ENCODE measurements at regions not wholly inside any gene's neighbourhood (a gene's known extent, or its start where the extent isn't known, plus 50 kb on each side); places are given as distances from the start of the nearest gene placed in this dataset.

DNA sequence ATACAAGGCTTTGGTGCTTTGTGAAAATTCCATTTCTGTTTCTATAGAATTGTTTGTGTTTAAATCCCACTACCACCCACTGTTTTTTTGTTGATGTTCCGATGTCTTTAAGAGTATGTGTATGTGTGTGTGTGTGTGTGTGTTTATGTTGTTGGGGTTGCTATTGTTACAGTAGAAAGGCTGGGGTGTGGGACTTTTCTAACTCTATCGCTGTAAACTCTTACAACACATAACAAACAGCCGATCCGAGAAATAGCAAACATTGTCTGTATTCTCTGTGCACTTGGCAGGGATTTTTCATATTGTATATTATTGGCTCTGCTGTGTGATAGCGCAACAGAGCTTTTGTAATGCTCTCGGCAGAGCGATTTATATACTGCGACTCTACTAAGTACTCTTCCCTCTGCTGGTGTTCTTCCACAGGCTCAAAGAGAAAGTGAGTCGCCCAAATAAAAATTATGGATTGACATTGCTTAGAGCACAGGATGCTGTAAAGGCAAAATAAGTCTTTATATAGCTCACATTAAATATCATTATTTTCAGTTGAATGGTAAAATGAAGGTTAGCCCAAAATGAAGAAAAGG lies 492.2 kb upstream of the ARRDC3 start:
- ATAC-seq, result no peak
- intact Hi-C loops (cut with micrococcal nuclease), result no loop called here
- no peak overlapping the region for H3K4me3 Mint-ChIP-seq
- Histone ChIP-seq H3K27me3 (ENCODE audit: control insufficient read depth, insufficient read depth, low read length) (no peaks in the 10 kb centered on the region), H3K36me3 (ENCODE audit: control insufficient read depth, insufficient read depth, low read length) (no peaks in the 10 kb centered on the region), H3K27ac (ENCODE audit: low read length) (no peak overlapping the region), H3K9me3 (ENCODE audit: control insufficient read depth, insufficient read depth, low read length) (no peaks in the 10 kb centered on the region), H3K4me1 (ENCODE audit: control insufficient read depth, insufficient read depth, low read length) (no peaks in the 10 kb centered on the region), H3K4me3 (ENCODE audit: low read length) (no peak overlapping the region)
- no peak for TF ChIP-seq CTCF (IDR thresholded peaks at IDR 0.05)
- no peak overlapping the region for H3K27ac Mint-ChIP-seq
- no peaks in the 10 kb centered on the region for H3K4me1 Mint-ChIP-seq
- 83% methylated on average over 5 of the region's 9 CpGs for WGBS (ENCODE audit: insufficient coverage)
- H3K27me3 Mint-ChIP-seq (ENCODE audit: low read depth in 2 of 2), result no peaks in the 10 kb centered on the region
- H3K36me3 Mint-ChIP-seq, result no peaks in the 10 kb centered on the region
- DNase-seq, result no peak
- peaks cover 14 to 16% of the 10 kb centered on the region in 2 donors for H3K9me3 Mint-ChIP-seq

GRCh38 chr5:91867799-91868198 lies 484.7 kb upstream of the ARRDC3 start:
- Mint-ChIP-seq H3K4me3 (no peak overlapping the region), H3K27me3 (ENCODE audit: low read depth in 2 of 2) (no peaks in the 10 kb centered on the region), H3K27ac (no peak overlapping the region), H3K9me3 (peaks cover 15 to 16% of the 10 kb centered on the region in 2 donors), H3K36me3 (no peaks in the 10 kb centered on the region), H3K4me1 (no peaks in the 10 kb centered on the region)
- H3K4me3 ChIP-seq (ENCODE audit: low read length), result no peak overlapping the region
- intact Hi-C loops (cut with micrococcal nuclease), result no loop called here
- DNase-seq (no peak), ATAC-seq (no peak)
- H3K27me3 ChIP-seq (ENCODE audit: control insufficient read depth, insufficient read depth, low read length), result no peaks in the 10 kb centered on the region
- H3K36me3 ChIP-seq (ENCODE audit: control insufficient read depth, insufficient read depth, low read length), result no peaks in the 10 kb centered on the region
- TF ChIP-seq CTCF (IDR thresholded peaks at IDR 0.05), result no peak
- no peak overlapping the region for H3K27ac ChIP-seq (ENCODE audit: low read length)
- H3K9me3 ChIP-seq (ENCODE audit: control insufficient read depth, insufficient read depth, low read length), result no peaks in the 10 kb centered on the region
- no peaks in the 10 kb centered on the region for H3K4me1 ChIP-seq (ENCODE audit: control insufficient read depth, insufficient read depth, low read length)

- no peak for TF ChIP-seq CTCF (IDR thresholded peaks at IDR 0.05)
- Mint-ChIP-seq H3K27me3 (ENCODE audit: low read depth in 2 of 2) (no peaks in the 10 kb centered on the region), H3K4me1 (no peaks in the 10 kb centered on the region), H3K36me3 (no peaks in the 10 kb centered on the region), H3K4me3 (no peak overlapping the region), H3K27ac (no peak overlapping the region), H3K9me3 (peaks cover 10 to 12% of the 10 kb centered on the region in 2 donors)
- intact Hi-C loops (cut with micrococcal nuclease), result no loop called here
- ATAC-seq, result no peak
- Histone ChIP-seq H3K4me1 (ENCODE audit: control insufficient read depth, insufficient read depth, low read length) (no peaks in the 10 kb centered on the region), H3K9me3 (ENCODE audit: control insufficient read depth, insufficient read depth, low read length) (no peaks in the 10 kb centered on the region), H3K27ac (ENCODE audit: low read length) (no peak overlapping the region), H3K4me3 (ENCODE audit: low read length) (no peak overlapping the region), H3K36me3 (ENCODE audit: control insufficient read depth, insufficient read depth, low read length) (no peaks in the 10 kb centered on the region), H3K27me3 (ENCODE audit: control insufficient read depth, insufficient read depth, low read length) (no peaks in the 10 kb centered on the region)
- no peak for DNase-seq
These were observed 482.8 kb upstream of the ARRDC3 start for GRCh38 chr5:91865915-91866314.

DNA sequence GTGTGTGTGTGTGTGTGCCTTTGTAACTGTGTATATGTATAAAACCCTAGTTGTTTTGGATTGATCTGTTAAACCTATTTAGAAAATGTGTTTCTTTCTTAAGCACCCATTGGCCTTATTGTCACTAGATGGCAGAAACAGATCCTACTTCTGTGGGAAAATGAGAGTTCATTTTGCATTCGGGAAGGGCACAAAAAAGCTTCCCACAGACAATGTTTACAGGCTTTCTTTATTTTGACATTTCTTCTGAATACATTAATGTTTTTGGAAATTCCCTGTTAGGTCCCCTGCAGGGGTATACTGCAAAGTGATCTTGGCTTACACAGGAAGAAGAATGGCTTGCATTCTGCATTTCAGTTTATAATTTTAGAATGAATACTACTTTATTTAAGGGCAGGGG lies 481.8 kb upstream of the ARRDC3 start:
- Mint-ChIP-seq H3K4me3 (no peak overlapping the region), H3K27me3 (ENCODE audit: low read depth in 2 of 2) (no peaks in the 10 kb centered on the region), H3K27ac (no peak overlapping the region), H3K4me1 (no peaks in the 10 kb centered on the region), H3K9me3 (peaks cover 9% of the 10 kb centered on the region in 2 donors), H3K36me3 (no peaks in the 10 kb centered on the region)
- H3K4me1 ChIP-seq (ENCODE audit: control insufficient read depth, insufficient read depth, low read length), result no peaks in the 10 kb centered on the region
- TF ChIP-seq CTCF (IDR thresholded peaks at IDR 0.05), result no peak
- DNase-seq (no peak), ATAC-seq (no peak)
- WGBS (ENCODE audit: insufficient coverage), result 17% methylated on average over 1 of the region's 1 CpG
- H3K36me3 ChIP-seq (ENCODE audit: control insufficient read depth, insufficient read depth, low read length), result no peaks in the 10 kb centered on the region
- H3K4me3 ChIP-seq (ENCODE audit: low read length), result no peak overlapping the region
- no peak overlapping the region for H3K27ac ChIP-seq (ENCODE audit: low read length)
- intact Hi-C loops (cut with micrococcal nuclease), result no loop called here
- no peaks in the 10 kb centered on the region for H3K9me3 ChIP-seq (ENCODE audit: control insufficient read depth, insufficient read depth, low read length)
- no peaks in the 10 kb centered on the region for H3K27me3 ChIP-seq (ENCODE audit: control insufficient read depth, insufficient read depth, low read length)
